ENCODE measurements at regions not wholly inside any gene's neighbourhood (a gene's known extent, or its start where the extent isn't known, plus 50 kb on each side); places are given as distances from the start of the nearest gene placed in this dataset.

DNA sequence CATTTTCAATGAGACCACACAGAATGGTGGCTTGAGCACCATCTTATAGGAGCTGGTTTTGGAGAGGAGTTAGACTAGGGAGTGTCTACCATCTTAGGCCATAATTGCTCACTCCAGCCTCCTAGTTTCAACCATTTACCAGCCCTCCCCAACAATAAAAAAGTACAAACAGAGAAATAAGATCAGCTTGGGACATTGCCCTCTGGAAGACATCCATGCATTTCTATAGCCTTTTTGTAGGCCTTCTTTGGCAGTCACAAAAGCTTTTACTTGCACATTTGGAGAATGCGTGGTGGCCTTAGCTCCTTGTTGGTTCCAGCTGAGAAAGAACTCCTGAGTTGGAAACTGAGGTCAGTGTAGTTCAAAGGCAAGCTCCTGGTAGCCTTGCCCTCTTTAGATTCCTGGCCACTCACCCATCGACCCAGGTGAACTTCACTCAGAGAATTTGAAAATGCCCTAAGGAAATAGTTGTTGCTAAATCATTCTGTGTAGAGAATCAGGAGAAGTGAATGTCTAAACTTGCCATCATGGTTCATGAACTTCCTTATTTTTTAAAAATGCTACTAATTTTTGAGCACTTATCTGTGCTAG lies 301.7 kb upstream of the PROX1 start:
- no peak for TF ChIP-seq CTCF (IDR thresholded peaks at IDR 0.05; ENCODE audit: low read depth, low read length, missing control alignments)
- no peak overlapping the region for H3K4me3 ChIP-seq (ENCODE audit: low read depth, low read length)
- DNase-seq (ENCODE audit: low read depth): no peak

GRCh38 chr1:213686983-213687382 lies 300.8 kb upstream of the PROX1 start:
- no peak for DNase-seq (ENCODE audit: low read depth)
- H3K4me3 ChIP-seq (ENCODE audit: low read depth, low read length): no peak overlapping the region
- TF ChIP-seq CTCF (IDR thresholded peaks at IDR 0.05; ENCODE audit: low read depth, low read length, missing control alignments): no peak

GRCh38 chr1:213687832-213688231 lies 299.9 kb upstream of the PROX1 start:
- TF ChIP-seq CTCF (IDR thresholded peaks at IDR 0.05; ENCODE audit: low read depth, low read length, missing control alignments): no peak
- no peak overlapping the region for H3K4me3 ChIP-seq (ENCODE audit: low read depth, low read length)
- DNase-seq (ENCODE audit: low read depth): no peak

DNA sequence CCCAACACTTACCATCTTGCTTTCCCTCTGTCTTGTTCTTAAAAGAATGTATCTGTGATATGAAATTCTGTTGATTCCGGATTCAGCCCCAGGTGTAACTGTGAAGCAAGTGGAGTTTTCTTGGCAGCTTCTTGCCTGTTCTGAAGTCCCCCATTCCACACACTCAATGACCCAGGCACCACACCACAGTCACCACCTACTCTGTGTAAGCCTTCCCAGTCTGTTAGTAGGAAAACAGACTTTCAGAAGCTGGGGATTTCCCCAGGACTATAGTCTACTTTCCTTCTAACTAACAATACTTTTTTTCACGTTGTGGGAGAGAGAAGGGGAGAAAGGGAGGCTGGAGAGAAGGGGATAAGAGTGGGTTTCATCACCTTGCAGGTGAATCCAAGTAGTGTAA lies 299.1 kb upstream of the PROX1 start:
- H3K4me3 ChIP-seq (ENCODE audit: low read depth, low read length): no peak overlapping the region
- TF ChIP-seq CTCF (IDR thresholded peaks at IDR 0.05; ENCODE audit: low read depth, low read length, missing control alignments): no peak
- no peak for DNase-seq (ENCODE audit: low read depth)

DNA sequence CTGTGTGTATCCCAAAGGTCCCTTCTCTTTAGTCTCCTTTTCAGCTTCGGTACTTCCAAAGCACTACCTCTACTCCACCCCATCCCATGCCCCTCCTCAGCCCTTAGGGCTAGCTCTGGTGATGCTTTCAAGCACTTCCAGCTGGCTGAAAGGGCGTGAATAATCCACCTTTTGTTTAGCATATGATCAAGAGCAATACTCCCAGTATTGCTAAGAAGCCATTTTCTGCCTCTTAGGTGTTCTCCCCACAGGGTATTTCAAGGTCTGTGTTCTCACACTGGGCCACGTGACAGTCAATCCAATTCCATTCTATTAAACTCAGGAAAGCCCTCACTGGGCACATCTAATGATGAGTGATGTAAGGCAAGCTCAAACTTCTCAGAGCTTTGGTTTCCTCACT lies 298.5 kb upstream of the PROX1 start:
- no peak for DNase-seq (ENCODE audit: low read depth)
- TF ChIP-seq CTCF (IDR thresholded peaks at IDR 0.05; ENCODE audit: low read depth, low read length, missing control alignments): no peak
- no peak overlapping the region for H3K4me3 ChIP-seq (ENCODE audit: low read depth, low read length)

DNA sequence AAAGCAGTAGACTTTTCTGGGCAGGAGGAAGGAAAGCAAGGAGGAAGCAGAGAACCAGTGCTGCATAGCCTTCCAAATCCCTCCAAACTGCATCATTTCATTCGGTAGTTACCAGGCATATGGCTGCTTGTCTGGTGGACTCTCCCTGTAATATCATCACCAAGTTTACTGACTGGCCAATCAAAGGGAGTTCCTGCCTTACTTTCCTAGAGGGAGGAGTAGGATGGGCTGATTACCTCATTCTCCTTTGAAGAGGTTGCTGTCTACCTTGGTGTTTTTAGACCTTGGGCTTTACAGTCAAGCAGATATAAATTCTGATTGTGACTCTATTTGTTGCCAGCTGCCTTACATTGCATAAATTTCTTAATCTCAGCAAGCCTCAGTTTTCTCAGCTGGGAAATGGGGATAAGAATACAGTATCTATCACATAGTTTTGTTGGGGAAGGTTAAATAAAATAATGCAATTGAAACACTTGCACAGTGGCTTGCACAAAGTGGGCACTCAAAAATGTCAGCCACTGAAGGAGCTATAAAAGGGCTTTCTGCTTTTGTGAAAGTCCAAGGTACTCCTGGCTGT lies 297.3 kb upstream of the PROX1 start:
- no peak overlapping the region for H3K4me3 ChIP-seq (ENCODE audit: low read depth, low read length)
- no peak for DNase-seq (ENCODE audit: low read depth)
- TF ChIP-seq CTCF (IDR thresholded peaks at IDR 0.05; ENCODE audit: low read depth, low read length, missing control alignments): no peak

DNA sequence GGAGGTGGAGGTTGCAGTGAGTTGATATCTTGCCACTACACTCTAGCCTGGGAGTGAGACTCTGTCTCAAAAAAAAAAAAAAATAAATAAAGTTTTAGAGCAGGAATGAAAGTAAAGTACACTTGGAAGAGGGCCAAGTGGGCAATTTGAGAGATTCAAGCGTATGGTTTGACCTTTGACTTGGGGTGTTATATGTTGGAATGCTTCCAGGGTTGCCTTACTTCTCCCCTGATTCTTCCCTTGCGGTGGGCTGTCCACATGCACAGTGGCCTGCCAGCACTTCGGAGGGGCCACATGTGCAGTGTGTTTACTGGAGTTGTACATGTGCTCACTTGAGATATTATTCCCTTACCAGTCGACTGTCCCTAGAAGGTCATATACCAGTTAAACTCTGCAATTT lies 295.5 kb upstream of the PROX1 start:
- DNase-seq (ENCODE audit: low read depth): no peak
- no peak overlapping the region for H3K4me3 ChIP-seq (ENCODE audit: low read depth, low read length)
- no peak for TF ChIP-seq CTCF (IDR thresholded peaks at IDR 0.05; ENCODE audit: low read depth, low read length, missing control alignments)

Measured in GM12864 (cell line).